A673 (cell line): ENCODE measurements at regions not wholly inside any gene's neighbourhood (a gene's known extent, or its start where the extent isn't known, plus 50 kb on each side); places are given as distances from the start of the nearest gene placed in this dataset.

ENCODE experiments used
- EZH2 ChIP-seq: fragments of 200-600 bp; sonication (generic); IDR thresholded peaks from 2 replicates; pipeline ENCODE4 v1.6.1; 2017; ENCODE audit warnings: borderline replicate concordance, low read depth, mild to moderate bottlenecking, mixed read lengths, antibody characterized with exemption, low read length; ENCODE audit not compliant: poor library complexity, severe bottlenecking
- TF ChIP-seq, protein P1 (sequence below): fragments of 300-800, 200-600 bp; sonication (generic); conservative IDR thresholded peaks from 2 replicates; pipeline ENCODE4 v1.5.1; 2017; ENCODE audit warnings: low read depth, mild to moderate bottlenecking, antibody characterized with exemption, low read length, moderate library complexity, mixed read lengths

DNA sequence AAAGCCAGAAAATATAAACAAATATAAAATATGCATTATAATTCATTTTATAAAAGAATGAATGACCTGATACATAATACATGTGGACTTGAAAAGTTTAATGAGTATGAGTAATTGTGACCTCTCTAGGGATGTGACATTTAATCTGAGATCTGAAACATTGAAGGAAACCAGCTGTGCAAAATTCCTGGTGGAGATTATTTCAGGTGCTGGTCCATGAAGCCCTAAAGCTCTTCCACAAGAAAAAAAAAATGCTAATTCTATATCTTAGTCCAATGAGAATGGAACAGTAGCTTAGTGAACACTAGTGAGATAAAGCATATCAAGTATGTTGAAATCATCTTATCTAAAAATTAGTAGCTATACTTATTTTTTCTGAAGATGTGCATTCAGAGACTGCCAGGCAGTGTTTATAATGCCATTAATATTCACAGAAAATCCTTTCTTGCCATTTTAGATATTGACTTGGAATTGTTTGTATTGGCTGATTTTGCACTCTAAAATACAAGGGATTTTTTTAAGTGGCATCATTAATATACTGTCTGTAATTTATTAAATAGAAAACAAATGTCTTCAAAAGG is 1485.9 kb downstream of the PLA2G4A start:
- TF ChIP-seq, protein P1, sequence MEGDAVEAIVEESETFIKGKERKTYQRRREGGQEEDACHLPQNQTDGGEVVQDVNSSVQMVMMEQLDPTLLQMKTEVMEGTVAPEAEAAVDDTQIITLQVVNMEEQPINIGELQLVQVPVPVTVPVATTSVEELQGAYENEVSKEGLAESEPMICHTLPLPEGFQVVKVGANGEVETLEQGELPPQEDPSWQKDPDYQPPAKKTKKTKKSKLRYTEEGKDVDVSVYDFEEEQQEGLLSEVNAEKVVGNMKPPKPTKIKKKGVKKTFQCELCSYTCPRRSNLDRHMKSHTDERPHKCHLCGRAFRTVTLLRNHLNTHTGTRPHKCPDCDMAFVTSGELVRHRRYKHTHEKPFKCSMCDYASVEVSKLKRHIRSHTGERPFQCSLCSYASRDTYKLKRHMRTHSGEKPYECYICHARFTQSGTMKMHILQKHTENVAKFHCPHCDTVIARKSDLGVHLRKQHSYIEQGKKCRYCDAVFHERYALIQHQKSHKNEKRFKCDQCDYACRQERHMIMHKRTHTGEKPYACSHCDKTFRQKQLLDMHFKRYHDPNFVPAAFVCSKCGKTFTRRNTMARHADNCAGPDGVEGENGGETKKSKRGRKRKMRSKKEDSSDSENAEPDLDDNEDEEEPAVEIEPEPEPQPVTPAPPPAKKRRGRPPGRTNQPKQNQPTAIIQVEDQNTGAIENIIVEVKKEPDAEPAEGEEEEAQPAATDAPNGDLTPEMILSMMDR, result no peak
- TF ChIP-seq EZH2, result no peak
